ENCODE measurements at regions not wholly inside any gene's neighbourhood (a gene's known extent, or its start where the extent isn't known, plus 50 kb on each side); places are given as distances from the start of the nearest gene placed in this dataset.

DNA sequence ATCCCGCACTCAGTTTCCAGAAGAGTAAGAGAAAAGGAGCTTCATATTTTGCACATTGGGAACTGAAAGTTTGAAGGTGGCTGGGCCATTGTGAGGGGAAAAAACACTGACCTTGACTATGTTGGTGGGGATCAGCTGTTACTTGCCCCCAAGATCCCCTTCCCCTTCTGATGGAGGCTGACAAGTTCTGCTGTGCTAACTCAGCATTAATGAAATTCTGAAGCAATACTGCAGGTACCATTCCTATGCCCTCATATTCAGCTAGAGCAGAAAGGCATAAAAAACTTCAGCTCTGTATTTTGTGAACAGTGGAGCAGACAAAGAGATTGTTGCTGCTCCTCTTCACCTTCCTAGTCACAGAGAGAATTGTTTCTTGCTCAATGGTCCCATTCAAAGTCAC is 1013.8 kb upstream of the C9orf72 start:
- Histone ChIP-seq H4K20me1 (ENCODE audit: insufficient read depth, low read length, poor library complexity, severe bottlenecking) (no peaks in the 10 kb centered on the region), H3K4me3 (ENCODE audit: low read length, poor library complexity, severe bottlenecking) (no peak overlapping the region), H3K9me2 (replicated peaks; ENCODE audit: low read depth, low read length) (no peaks in the 10 kb centered on the region), H3K27me3 (ENCODE audit: insufficient read depth, low read length, poor library complexity, severe bottlenecking) (no peaks in the 10 kb centered on the region), H2AFZ (ENCODE audit: low read length) (no peak overlapping the region), H3K9ac (ENCODE audit: low read depth, low read length, poor library complexity, severe bottlenecking) (no peak overlapping the region), H3K9me3 (ENCODE audit: insufficient read depth, low read depth, low read length) (no peaks in the 10 kb centered on the region), H3K4me2 (ENCODE audit: low read depth, low read length, poor library complexity, severe bottlenecking) (no peak overlapping the region), H3F3A (ENCODE audit: low read depth) (no peaks in the 10 kb centered on the region), H3K36me3 (ENCODE audit: insufficient read depth, low read length) (no peaks in the 10 kb centered on the region), H3K4me1 (ENCODE audit: insufficient read depth, low read length, poor library complexity, severe bottlenecking) (no peaks in the 10 kb centered on the region), H3K79me2 (ENCODE audit: insufficient read depth, low read length) (no peaks in the 10 kb centered on the region)
- TF ChIP-seq, protein P1, sequence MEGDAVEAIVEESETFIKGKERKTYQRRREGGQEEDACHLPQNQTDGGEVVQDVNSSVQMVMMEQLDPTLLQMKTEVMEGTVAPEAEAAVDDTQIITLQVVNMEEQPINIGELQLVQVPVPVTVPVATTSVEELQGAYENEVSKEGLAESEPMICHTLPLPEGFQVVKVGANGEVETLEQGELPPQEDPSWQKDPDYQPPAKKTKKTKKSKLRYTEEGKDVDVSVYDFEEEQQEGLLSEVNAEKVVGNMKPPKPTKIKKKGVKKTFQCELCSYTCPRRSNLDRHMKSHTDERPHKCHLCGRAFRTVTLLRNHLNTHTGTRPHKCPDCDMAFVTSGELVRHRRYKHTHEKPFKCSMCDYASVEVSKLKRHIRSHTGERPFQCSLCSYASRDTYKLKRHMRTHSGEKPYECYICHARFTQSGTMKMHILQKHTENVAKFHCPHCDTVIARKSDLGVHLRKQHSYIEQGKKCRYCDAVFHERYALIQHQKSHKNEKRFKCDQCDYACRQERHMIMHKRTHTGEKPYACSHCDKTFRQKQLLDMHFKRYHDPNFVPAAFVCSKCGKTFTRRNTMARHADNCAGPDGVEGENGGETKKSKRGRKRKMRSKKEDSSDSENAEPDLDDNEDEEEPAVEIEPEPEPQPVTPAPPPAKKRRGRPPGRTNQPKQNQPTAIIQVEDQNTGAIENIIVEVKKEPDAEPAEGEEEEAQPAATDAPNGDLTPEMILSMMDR (conservative IDR thresholded peaks at IDR 0.05; ENCODE audit: low read length): no peak
- TF ChIP-seq EZH2phosphoT487 (IDR thresholded peaks at IDR 0.05; ENCODE audit: borderline replicate concordance): no peak

GRCh38 chr9:28598408-28598807 is 1025.1 kb upstream of the C9orf72 start:
- no peaks in the 10 kb centered on the region for H3K79me2 ChIP-seq (ENCODE audit: insufficient read depth, low read length)
- no peaks in the 10 kb centered on the region for H3F3A ChIP-seq (ENCODE audit: low read depth)
- H3K9ac ChIP-seq (ENCODE audit: low read depth, low read length, poor library complexity, severe bottlenecking): no peak overlapping the region
- H3K9me2 ChIP-seq (replicated peaks; ENCODE audit: low read depth, low read length): no peaks in the 10 kb centered on the region
- TF ChIP-seq, protein P1 (conservative IDR thresholded peaks at IDR 0.05; ENCODE audit: low read length): no peak
- TF ChIP-seq EZH2phosphoT487 (IDR thresholded peaks at IDR 0.05; ENCODE audit: borderline replicate concordance): no peak
- no peaks in the 10 kb centered on the region for H3K36me3 ChIP-seq (ENCODE audit: insufficient read depth, low read length)
- no peaks in the 10 kb centered on the region for H3K9me3 ChIP-seq (ENCODE audit: insufficient read depth, low read depth, low read length)
- no peak overlapping the region for H3K4me3 ChIP-seq (ENCODE audit: low read length, poor library complexity, severe bottlenecking)
- no peaks in the 10 kb centered on the region for H3K4me1 ChIP-seq (ENCODE audit: insufficient read depth, low read length, poor library complexity, severe bottlenecking)
- no peak overlapping the region for H3K4me2 ChIP-seq (ENCODE audit: low read depth, low read length, poor library complexity, severe bottlenecking)
- H3K27me3 ChIP-seq (ENCODE audit: insufficient read depth, low read length, poor library complexity, severe bottlenecking): no peaks in the 10 kb centered on the region
- no peaks in the 10 kb centered on the region for H4K20me1 ChIP-seq (ENCODE audit: insufficient read depth, low read length, poor library complexity, severe bottlenecking)
- H2AFZ ChIP-seq (ENCODE audit: low read length): no peak overlapping the region

DNA sequence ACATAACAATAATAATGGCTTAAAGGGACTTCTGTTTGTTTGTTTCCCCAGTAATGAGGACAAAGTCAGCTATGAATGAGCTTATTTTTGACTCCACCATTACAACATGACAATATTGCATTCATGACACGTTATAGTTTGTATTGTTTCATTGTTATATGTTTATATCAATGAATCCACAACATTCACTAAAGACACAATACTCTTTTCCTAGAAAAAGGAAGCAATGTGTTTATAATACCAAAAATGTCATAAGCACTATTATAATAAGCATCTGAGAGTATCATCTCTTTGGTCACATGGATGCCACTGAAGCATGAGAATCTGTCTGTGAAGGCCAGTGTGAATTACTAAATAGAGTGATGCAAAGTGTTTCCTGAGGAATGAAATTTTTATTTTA is 1026.9 kb upstream of the C9orf72 start:
- H3K9me2 ChIP-seq (replicated peaks; ENCODE audit: low read depth, low read length): no peaks in the 10 kb centered on the region
- no peaks in the 10 kb centered on the region for H3K36me3 ChIP-seq (ENCODE audit: insufficient read depth, low read length)
- no peaks in the 10 kb centered on the region for H3K9me3 ChIP-seq (ENCODE audit: insufficient read depth, low read depth, low read length)
- H3K4me2 ChIP-seq (ENCODE audit: low read depth, low read length, poor library complexity, severe bottlenecking): no peak overlapping the region
- H3K27me3 ChIP-seq (ENCODE audit: insufficient read depth, low read length, poor library complexity, severe bottlenecking): no peaks in the 10 kb centered on the region
- no peak for TF ChIP-seq EZH2phosphoT487 (IDR thresholded peaks at IDR 0.05; ENCODE audit: borderline replicate concordance)
- TF ChIP-seq, protein P1 (conservative IDR thresholded peaks at IDR 0.05; ENCODE audit: low read length): no peak
- H3F3A ChIP-seq (ENCODE audit: low read depth): no peaks in the 10 kb centered on the region
- no peaks in the 10 kb centered on the region for H3K79me2 ChIP-seq (ENCODE audit: insufficient read depth, low read length)
- no peak overlapping the region for H2AFZ ChIP-seq (ENCODE audit: low read length)
- no peaks in the 10 kb centered on the region for H4K20me1 ChIP-seq (ENCODE audit: insufficient read depth, low read length, poor library complexity, severe bottlenecking)
- no peak overlapping the region for H3K4me3 ChIP-seq (ENCODE audit: low read length, poor library complexity, severe bottlenecking)
- H3K9ac ChIP-seq (ENCODE audit: low read depth, low read length, poor library complexity, severe bottlenecking): no peak overlapping the region
- no peaks in the 10 kb centered on the region for H3K4me1 ChIP-seq (ENCODE audit: insufficient read depth, low read length, poor library complexity, severe bottlenecking)

All from Loucy (cell line).